NT2/D1 (cell line): ENCODE measurements at regions not wholly inside any gene's neighbourhood (a gene's known extent, or its start where the extent isn't known, plus 50 kb on each side); places are given as distances from the start of the nearest gene placed in this dataset.

Source experiments
- DNase-seq: peaks from one replicate; pipeline ENCODE4 v3.0.0-alpha.2; 2011; ENCODE audit warnings: low read depth, low spot score
- H3K27me3 ChIP-seq: 2 replicates; pipeline ENCODE4 v1.6.0; 2011; ENCODE audit warnings: mild to moderate bottlenecking; ENCODE audit not compliant: insufficient read length, insufficient read depth
- H3K36me3 ChIP-seq: 2 replicates; pipeline ENCODE4 v1.6.1; 2011; ENCODE audit warnings: mild to moderate bottlenecking, low read length, mixed read lengths; ENCODE audit not compliant: insufficient read depth, insufficient read length
- H3K4me1 ChIP-seq: 2 replicates; pipeline ENCODE4 v1.5.1; 2011; ENCODE audit not compliant: insufficient read depth, insufficient read length
- H3K4me3 ChIP-seq: 2 replicates; pipeline ENCODE4 v1.5.1; 2011; ENCODE audit warnings: low read depth; ENCODE audit not compliant: insufficient read length
- H3K9ac ChIP-seq: 2 replicates; pipeline ENCODE4 v1.6.0; 2011; ENCODE audit warnings: low read depth; ENCODE audit not compliant: insufficient read length
- H3K9me3 ChIP-seq: 2 replicates; pipeline ENCODE4 v1.5.1; 2011; ENCODE audit warnings: mild to moderate bottlenecking, low read length; ENCODE audit not compliant: insufficient read depth
- SUZ12 ChIP-seq: IDR thresholded peaks from 2 replicates; pipeline ENCODE4 v1.6.1; 2011; ENCODE audit not compliant: insufficient read length, insufficient read depth; ENCODE audit errors: extremely low read depth
- YY1 ChIP-seq: IDR thresholded peaks from 2 replicates; pipeline ENCODE4 v1.6.1; 2011; ENCODE audit not compliant: insufficient read length, insufficient read depth
- ZNF274 ChIP-seq: IDR thresholded peaks from 2 replicates; pipeline ENCODE4 v1.6.1; 2011; ENCODE audit warnings: mild to moderate bottlenecking, low read depth, low read length

- no peak for DNase-seq
- Histone ChIP-seq H3K4me1 (no peaks in the 10 kb centered on the region), H3K9ac (no peak overlapping the region), H3K36me3 (no peaks in the 10 kb centered on the region), H3K27me3 (no peaks in the 10 kb centered on the region), H3K4me3 (no peak overlapping the region), H3K9me3 (peaks cover 12% of the 10 kb centered on the region)
- TF ChIP-seq SUZ12 (no peak), YY1 (no peak), ZNF274 (no peak)
Observed at GRCh38 chr20:20763650-20764049, 51.2 kb upstream of the RALGAPA2 start.
